Small intestine (tissue), 7 donors: ENCODE measurements at regions not wholly inside any gene's neighbourhood (a gene's known extent, or its start where the extent isn't known, plus 50 kb on each side); places are given as distances from the start of the nearest gene placed in this dataset.

ENCODE experiments used
- DNase-seq, 2 donors: peaks; one replicate each; pipeline versions ENCODE4 v3.0.0 to v3.0.0-alpha.2; 2013
- FAIRE-seq: peaks from 2 replicates; lab custom pipeline; 2012; peaks lifted over from hg19 to GRCh38; lab: Jason Lieb, UNC
- H3K27ac ChIP-seq, 3 donors: one replicate each; pipeline ENCODE4 v1.5.1; 2013; ENCODE audit warnings: low read length in 2 of 3, mild to moderate bottlenecking in 2 of 3, control low read depth in 1 of 3, inconsistent platforms in 1 of 3, low read depth in 1 of 3, moderate library complexity in 1 of 3
- H3K27me3 ChIP-seq, 3 donors: one replicate each; pipeline ENCODE4 v1.6.1; 2013; ENCODE audit warnings: low read length in 3 of 3, inconsistent platforms in 1 of 3; ENCODE audit not compliant: control insufficient read depth in 3 of 3, insufficient read depth in 3 of 3
- H3K36me3 ChIP-seq, 3 donors: one replicate each; pipeline ENCODE4 v1.6.1; 2013; ENCODE audit warnings: low read length in 3 of 3, inconsistent platforms in 1 of 3, low read depth in 1 of 3, mild to moderate bottlenecking in 1 of 3, moderate library complexity in 1 of 3; ENCODE audit not compliant: control insufficient read depth in 3 of 3, insufficient read depth in 2 of 3
- H3K4me1 ChIP-seq, 3 donors: one replicate each; pipeline ENCODE4 v1.6.1; 2013; ENCODE audit warnings: low read length in 2 of 3, inconsistent platforms in 1 of 3, low read depth in 1 of 3, mild to moderate bottlenecking in 1 of 3, moderate library complexity in 1 of 3; ENCODE audit not compliant: control insufficient read depth in 3 of 3, insufficient read depth in 2 of 3
- H3K4me3 ChIP-seq, 3 donors: one replicate each; pipeline ENCODE4 v1.5.1; 2013; ENCODE audit warnings: low read length in 3 of 3, control low read depth in 1 of 3, inconsistent platforms in 1 of 3, low read depth in 1 of 3, mild to moderate bottlenecking in 1 of 3, moderate library complexity in 1 of 3
- H3K9me3 ChIP-seq, 2 donors: one replicate each; pipeline ENCODE4 v1.6.1; 2013; ENCODE audit warnings: low read depth in 1 of 2, low read length in 1 of 2; ENCODE audit not compliant: control insufficient read depth in 2 of 2, insufficient read depth in 1 of 2
- WGBS, 3 donors: extraction: QIAGEN DNeasy Blood & Tissue Kit; methylation state at CpG; one replicate each; pipeline ENCODE4 v1.1.7; 2013; 5-methylcytosine and 5-hydroxymethylcytosine counted together
- donor health status: healthy with polysubstance abuse.
- donor health status: control.
- donor health status: control.
- donor health status: Bipolar disorder and iron deficiency.
- donor health status: healthy.

GRCh38 chr5:132130918-132131715, 57.5 kb downstream of the CSF2 start:
- Histone ChIP-seq H3K36me3 (no peaks in the 10 kb centered on the region), H3K4me3 (no peak overlapping the region), H3K4me1 (no peaks in the 10 kb centered on the region), H3K9me3 (peaks cover 0 to 7% of the 10 kb centered on the region in 2 donors), H3K27me3 (peaks cover 0 to 2% (median 0%) of the 10 kb centered on the region in 3 donors), H3K27ac (no peak overlapping the region)
- 72 to 91% (median 89%) methylated on average over 5 of the region's 5 CpGs for WGBS, 3 donors
- DNase-seq (no peak), FAIRE-seq (no peak)

- 72 to 89% (median 85%) methylated on average over 1 of the region's 1 CpG for WGBS, 3 donors
- Histone ChIP-seq H3K27me3 (peaks cover 0 to 2% (median 0%) of the 10 kb centered on the region in 3 donors), H3K27ac (no peak overlapping the region), H3K36me3 (no peaks in the 10 kb centered on the region), H3K9me3 (peaks cover 0 to 7% of the 10 kb centered on the region in 2 donors), H3K4me1 (no peaks in the 10 kb centered on the region), H3K4me3 (no peak overlapping the region)
- FAIRE-seq: no peak
- DNase-seq: no peak
Observed at GRCh38 chr5:132132138-132132537, 58.5 kb downstream of the CSF2 start.

- 45 to 54% (median 53%) methylated on average over 5 of the region's 5 CpGs for WGBS, 3 donors
- peaks cover 0 to 2% (median 0%) of the 10 kb centered on the region in 3 donors for H3K27me3 ChIP-seq
- no peaks in the 10 kb centered on the region for H3K4me1 ChIP-seq
- no peak overlapping the region for H3K4me3 ChIP-seq
- no peaks in the 10 kb centered on the region for H3K36me3 ChIP-seq
- FAIRE-seq (no peak), DNase-seq (peak in 1 of 2 donors; percentile 9)
- no peak overlapping the region for H3K27ac ChIP-seq
- H3K9me3 ChIP-seq: peaks cover 0 to 7% of the 10 kb centered on the region in 2 donors
Observed at GRCh38 chr5:132134384-132134783, 60.8 kb downstream of the CSF2 start.

DNA sequence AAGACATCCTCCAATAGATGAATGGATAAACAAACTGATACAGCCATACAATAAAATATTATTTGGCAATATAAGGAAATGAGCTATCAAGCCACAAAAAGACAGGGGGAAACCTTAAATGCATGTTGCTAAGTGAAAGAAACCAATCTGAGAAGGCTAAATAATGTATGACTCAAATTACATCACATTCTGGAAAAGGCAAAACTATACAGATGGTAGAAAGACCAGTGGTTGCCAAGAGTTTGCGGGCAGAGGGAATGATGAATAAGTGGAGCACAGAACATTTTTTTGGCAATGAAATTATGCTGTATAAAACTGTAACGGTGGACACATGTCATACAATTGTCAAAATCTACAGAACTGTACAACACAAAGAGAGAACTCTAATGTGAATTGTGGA, 63.3 kb downstream of the CSF2 start:
- WGBS, 3 donors: 72 to 93% (median 86%) methylated on average over 2 of the region's 2 CpGs
- H3K36me3 ChIP-seq: no peaks in the 10 kb centered on the region
- peaks cover 0 to 2% (median 0%) of the 10 kb centered on the region in 3 donors for H3K27me3 ChIP-seq
- H3K27ac ChIP-seq: no peak overlapping the region
- FAIRE-seq: no peak
- H3K4me1 ChIP-seq: no peaks in the 10 kb centered on the region
- DNase-seq: no peak
- no peaks in the 10 kb centered on the region for H3K9me3 ChIP-seq
- no peak overlapping the region for H3K4me3 ChIP-seq

DNA sequence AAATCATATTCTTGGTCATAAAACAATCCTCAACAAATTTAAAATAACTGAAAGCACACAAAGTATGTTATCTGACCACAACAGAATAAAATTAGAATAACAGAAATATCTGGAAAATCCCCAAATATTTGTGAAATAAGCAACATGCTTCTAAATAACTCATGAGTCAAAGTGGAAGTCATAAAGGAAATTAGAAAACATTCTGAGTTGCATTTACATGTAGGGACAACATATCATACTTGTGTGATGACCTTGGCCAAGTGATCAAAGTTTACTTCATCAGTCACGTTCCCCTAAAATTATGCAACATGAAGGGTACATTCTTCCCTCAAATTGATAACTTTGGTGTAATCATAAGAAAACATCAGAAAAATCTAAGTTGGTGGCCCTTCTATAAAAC, 64.7 kb downstream of the CSF2 start:
- Histone ChIP-seq H3K27ac (no peak overlapping the region), H3K4me3 (no peak overlapping the region), H3K4me1 (no peaks in the 10 kb centered on the region), H3K27me3 (no peaks in the 10 kb centered on the region), H3K36me3 (no peaks in the 10 kb centered on the region), H3K9me3 (peaks cover 0 to 4% of the 10 kb centered on the region in 2 donors)
- FAIRE-seq: no peak
- DNase-seq: no peak
- 14 to 39% (median 14%) methylated on average over 1 of the region's 1 CpG for WGBS, 3 donors
